Activated T-cell treated with anti-CD3 and anti-CD28 coated beads, Interleukin-2, amount 50 U/mL, for 1 hour (primary cell): ENCODE measurements at regions not wholly inside any gene's neighbourhood (a gene's known extent, or its start where the extent isn't known, plus 50 kb on each side); places are given as distances from the start of the nearest gene placed in this dataset.
"Not testable (repeated sequence)": the region's sequence is repeated elsewhere in the genome, so short reads cannot be mapped to it uniquely, and the experiment has no call there.

ENCODE experiments used
- DNase-seq: peaks from one replicate; pipeline ENCODE4 v3.0.0-alpha.2; 2020

DNA sequence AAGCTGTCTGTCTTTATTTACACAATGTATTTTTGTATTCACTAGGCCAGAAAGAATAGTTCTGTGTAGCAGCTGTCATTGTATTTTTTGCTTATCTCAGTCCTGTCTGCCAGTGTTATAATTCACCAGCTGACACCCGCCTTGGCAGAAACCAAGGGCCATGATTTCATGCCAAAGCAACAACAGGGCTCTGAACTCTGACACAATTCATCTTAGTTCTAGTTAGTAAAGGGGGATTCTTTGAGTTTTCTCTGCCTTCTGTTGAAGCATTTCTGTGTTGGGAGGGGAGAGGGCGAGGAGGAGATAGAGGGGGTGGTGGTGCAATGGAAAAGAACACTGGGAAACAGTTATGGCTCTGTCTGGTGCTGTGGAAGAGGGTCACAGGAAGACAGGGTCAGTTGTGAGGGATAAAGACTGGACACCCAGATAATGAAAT, 684.6 kb upstream of the MARCKS start:
- DNase-seq: no peak

DNA sequence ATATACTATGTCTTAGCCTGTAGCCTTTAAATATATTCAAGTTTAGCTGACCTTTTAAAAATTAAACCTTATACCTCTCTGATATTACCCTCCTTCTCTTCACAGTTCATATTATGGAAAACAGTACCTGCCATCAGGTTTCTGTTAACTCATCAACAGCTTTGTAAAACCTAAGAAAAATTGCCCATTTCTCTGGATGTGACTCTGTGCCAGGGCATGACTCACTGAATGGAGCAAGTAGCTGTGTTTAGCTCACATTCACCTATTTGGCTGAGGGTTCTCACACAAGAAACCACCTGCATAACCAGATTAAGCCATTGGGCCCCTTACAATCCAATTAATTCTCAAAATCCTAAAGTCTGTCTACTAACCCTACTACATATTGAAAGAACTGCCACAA, 678.8 kb upstream of the MARCKS start:
- no peak for DNase-seq

DNA sequence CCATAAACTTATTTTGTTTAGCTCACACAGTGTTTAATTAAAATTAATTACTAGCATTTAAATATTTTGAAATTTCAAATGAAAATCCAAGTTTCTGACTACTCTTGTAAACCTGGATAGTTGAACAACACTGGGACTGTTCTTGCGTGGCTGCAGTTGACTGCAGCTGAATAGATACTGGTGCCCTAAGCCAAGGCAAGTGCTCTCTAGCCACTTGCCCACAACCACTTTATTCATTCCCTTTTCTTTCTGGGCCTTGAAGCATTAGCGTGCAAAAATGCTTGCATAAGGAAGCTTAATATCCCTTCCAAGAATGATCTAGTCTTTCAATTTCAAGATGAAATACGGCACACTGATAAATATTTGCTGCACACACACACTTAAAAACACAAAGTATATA, 676.0 kb upstream of the MARCKS start:
- DNase-seq: no peak

DNA sequence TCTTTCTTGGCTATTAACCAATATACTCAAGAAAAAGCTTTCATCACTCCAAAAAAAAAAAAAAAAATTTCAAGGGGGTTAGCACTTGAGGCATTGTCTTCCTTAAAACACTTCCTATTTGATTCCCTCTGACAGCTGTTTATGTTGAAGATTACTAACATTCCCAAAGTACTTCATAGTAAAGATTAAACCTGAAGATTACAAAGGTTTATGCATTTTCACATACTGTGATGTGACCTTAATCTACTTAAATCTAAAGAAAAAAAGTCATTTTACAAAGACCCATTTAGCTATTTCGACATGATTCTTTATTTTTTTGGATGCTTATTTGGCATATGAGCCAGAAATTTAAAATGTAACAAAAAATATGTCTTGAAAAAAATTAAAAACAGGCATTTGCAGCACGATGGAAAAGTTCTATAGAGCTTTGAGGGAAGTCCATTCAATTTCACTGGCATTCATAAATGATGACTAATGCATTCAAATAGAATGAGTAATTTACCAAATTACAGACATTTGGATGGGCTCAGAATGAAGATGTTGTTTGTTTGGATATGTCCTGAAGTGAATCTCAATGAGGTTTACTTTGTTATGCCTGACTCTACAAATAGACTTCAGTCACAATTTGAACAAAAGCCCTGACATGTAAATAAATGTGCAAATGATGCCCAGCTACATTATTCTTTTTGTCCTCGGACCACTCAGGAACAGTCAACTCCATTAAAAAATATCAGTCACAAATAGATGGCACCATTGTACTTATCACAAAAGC, 674.6 kb upstream of the MARCKS start:
- no peak for DNase-seq

DNA sequence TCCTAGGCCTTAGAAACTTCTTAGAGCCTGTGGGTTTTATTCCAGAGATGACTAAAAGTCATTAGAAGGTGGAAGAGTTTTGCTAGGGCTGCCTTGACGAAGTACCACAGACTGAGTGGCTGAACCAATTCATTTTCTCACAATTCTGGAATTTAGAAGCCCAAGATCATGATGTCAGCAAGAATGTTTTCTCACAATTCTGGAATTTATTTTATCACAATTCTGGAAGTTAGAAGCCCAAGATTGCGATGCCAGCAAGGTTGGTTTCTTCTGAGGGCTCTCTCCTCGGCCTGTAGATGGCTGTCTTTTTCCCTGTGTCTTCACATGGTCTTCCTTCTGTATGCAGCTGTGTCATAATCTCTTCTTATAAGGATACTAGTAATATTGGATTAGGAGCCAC, 672.9 kb upstream of the MARCKS start:
- no peak for DNase-seq

DNA sequence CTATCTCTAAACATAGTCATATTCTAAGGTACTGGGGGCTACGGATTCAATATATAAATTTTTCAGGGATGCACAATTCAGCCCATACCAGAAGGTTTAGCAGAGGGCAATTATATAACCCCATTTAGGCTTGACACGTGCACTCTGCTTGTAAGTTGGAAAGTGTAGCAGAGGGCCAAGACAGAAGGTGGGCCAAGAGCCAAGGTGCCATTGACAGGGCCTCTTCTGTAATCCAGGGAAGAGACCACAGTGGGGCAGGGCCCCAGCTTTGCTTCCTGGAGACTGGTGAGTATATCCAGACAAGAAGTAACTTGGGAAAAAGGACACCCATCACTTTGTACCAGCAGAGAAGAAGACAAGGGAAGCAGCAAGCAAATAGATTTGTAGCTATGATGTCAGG, 672.4 kb upstream of the MARCKS start:
- no peak for DNase-seq

DNA sequence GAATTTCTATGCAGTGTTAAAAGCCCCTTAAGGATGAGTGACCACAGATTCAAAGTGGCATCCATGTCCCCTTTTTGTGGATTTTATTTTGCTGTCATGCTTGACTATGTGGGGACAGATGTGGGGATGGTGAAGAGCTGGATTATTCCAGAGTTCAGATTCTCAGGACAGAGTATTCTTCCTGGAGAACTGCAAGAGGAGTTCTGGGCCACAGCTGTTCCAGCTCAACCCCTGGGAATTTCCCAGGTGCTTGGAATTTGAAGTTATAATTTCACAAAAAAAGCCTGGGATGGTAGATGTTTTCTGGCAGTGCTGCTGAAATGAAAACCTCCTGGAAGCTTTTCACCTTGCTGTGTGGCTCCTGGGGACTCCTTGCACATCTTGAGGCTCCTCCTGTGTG, 671.8 kb upstream of the MARCKS start:
- DNase-seq: no peak

DNA sequence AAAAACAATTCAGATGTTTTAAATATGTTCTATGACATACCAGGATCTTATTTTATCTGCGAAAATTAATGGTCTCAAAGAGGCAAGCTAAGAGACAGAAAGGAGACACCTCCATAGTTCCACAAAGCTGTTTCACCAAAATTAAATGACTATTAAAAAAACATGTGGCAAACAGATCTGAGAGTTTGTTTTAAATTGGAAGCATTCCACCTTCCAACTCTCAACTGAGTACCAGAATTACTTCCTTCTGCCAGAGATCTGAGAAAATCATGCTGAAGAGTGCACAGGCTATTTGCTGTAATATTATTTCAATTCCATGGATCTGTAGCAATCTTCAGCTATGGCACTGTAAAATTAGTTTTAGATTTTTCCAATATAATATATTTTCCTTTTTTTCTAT, 669.5 kb upstream of the MARCKS start:
- no peak for DNase-seq

DNA sequence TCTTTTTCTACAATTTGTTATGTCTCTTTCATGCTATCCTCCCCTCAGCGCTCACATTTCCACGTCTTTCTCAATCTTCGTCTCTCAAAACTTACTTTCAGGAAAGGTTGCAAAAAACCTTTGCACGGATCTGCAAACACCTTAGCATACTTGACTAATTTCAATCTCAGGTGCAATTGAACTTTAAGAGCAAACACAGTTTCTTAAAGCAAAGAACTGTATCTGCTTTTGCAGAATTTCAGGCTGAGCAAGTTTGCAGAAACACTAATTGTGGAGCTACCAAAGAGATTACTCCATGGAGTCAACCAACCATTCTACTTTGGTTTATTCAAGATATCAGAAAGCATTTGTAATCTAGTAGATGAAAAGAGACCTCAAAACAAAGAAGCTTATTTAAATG, 668.2 kb upstream of the MARCKS start:
- no peak for DNase-seq

DNA sequence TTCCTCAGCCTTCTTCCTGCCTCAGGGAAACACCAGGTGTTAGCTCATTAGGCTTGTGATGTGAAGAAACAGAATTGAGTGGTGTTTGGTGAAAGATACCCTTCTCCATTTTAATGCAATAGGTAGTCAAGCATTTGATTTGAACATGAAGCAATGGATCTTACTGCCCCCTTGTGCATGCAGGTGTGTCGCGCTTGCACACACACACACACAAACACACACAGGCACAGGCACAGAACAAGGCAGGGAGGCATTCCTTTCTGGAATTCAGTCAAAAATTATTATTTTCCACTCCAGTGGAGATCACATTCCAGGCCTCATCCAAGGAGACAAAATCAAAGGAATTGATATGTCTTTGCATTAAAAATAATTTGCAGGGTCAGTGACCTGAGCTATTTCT, 667.0 kb upstream of the MARCKS start:
- DNase-seq: no peak

DNA sequence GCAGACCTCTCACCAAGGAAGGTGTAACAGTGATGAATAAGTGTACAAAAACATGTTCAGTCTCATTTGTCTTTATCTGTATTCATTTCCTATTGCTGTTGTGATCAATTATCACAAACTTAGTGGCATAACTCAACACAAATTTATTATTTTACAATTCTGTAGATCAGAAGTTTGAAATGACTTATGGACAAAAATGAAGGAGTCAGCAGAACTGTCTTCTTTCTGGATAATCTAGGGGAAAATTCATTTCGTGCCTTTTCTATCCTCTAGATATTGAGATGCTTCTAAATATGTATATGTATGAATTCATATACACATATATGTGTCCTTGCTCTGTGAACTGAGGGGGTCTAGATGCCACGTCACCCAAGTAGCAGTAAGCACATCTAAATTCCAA, 663.1 kb upstream of the MARCKS start:
- DNase-seq: no peak

DNA sequence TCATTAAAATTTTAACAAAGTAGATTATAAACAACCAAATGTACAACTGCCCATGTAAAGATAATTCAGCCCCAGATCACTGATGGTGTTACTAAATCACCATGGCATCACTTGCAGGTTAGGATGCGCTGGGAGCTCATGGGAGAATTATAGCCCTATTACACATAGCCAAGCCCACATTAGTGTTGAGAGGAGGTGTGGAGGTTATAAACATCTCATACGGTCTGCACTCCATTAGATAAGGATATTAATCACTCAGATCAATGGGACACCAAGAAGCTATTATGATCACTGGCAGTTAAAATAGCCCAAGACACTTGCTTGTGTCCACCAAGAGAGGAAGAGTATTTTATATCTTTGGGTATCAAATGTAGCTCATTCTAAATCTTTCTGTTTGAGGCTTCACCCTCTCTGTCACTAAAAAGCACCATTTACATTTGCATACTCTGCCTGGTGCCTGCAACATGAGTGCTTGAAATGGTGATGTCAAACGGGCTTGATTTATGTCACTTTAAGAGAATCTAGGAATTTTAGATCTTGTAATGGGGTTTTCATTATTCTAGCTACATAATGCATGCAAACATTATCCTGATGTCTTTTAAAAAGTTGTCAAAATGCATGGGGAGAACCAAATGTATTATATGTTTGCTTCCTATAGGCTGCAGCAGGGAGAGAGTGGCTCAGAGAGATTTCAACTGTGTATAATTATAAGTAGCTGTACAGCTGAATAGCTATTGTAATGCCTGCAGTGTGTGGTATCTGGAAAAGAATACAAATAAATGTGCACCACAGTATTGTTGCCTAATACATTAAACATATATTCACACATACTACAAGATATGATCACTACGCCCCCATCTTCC, 654.1 kb upstream of the MARCKS start:
- DNase-seq: no peak

DNA sequence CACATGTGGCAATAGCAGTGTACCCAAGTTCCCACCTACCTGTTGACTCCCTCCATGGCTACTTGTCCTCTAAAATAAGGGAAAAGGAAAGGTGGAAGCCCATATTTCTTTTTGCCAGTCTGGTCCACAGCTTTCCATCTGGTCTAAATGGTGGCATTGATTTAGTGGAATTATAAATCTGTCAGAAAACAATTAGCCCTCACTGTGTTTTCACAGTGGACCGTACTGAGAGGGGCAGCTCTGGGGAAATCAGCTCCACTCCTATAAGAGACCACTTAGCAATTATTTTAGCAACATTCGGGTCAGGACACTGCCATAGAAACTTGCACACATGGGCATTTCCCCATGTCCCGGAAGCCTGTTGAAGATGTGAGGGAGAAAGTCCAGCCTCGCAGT, 653.4 kb upstream of the MARCKS start:
- DNase-seq: no peak

DNA sequence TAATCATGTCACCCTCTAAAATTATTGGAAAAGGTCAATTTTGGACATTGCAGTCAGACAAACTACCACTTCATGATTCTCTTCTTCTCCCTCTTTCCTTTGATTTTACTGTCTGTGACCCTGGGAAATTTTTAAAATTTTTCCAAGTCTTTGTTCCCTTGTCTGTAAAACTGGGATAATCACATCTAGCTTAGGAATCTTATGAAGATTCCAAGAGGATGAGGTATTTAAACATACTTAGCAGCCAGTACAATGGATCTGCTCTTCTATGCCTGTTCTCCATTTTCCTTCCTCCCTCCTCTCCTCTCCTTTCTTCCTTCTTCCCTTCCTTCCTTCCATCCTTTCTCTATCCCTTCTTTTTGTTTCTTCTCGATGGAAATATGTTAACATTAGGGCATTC, 651.6 kb upstream of the MARCKS start:
- no peak for DNase-seq

DNA sequence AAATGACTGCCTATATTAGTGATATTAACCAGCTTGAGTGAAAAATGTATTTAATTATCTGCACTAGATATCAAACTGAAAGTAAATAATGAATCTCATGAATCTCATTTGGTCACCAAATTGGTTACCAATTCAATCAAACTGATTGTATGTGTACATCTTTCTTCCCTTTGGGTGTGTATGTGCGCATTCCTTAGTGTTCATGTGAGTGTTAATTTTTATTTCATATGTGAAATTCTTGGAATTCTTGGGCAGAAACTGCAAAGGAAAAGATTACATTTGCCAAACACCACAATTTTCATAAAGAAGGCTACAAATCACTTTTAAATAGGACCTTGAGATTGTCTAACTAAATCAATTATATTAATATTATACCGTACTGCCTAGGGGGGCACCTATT, 648.4 kb upstream of the MARCKS start:
- no peak for DNase-seq

DNA sequence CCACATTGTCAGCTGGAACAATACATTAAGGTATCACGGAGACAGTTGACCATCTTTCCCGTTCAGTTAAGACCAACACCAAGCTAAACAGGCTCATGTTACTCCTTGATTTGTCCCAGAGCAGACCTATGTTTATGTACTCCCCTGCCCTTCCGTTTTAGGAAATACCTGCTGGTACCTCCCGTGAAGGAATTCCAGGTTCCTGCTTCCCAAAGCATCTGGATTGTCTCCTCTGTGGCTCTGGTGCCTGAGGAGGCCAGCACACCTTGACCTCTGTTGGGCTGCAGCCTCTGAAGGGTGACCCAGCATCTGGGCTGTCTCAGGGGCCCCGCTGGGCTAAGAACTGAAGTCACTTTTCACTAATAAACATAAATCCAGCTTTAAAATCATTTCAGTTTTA, 647.8 kb upstream of the MARCKS start:
- DNase-seq: no peak

DNA sequence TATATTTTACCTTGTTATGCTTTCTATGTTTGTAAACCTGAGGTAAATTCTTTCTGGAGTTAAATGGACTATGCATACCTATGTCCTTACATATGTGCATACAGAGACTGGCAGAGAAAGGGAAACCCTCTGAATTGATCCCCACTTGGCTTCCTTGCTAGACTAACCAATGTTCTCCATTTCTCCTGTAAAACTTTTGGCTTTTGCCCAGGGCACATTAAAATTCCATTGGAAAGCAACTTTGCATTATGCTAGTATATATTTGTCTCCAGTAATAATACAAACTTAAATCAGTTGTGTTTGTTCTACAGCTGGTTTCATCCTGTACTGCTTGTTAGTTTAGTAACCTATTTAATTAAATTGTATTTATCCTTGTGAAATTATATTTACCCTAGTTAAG, 646.0 kb upstream of the MARCKS start:
- DNase-seq: no peak

DNA sequence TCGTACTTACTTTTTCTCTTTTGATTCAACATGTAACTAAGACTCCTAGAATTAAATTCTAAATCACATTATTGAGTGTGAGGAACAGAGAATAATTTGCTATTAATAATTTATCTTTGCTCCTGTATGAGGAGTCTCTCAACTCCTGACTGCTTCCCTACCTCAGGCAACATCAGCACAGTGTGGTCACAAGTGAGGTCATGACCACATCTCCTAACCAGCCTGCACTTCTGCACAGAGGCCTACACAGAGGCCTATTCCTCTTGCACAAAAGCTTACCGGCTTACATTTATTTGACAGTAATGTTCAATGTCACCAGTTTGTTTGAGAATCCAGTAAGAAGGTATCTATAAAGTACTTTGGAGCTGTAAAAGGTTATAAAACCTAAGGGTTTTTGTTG, 637.4 kb upstream of the MARCKS start:
- DNase-seq: no peak

DNA sequence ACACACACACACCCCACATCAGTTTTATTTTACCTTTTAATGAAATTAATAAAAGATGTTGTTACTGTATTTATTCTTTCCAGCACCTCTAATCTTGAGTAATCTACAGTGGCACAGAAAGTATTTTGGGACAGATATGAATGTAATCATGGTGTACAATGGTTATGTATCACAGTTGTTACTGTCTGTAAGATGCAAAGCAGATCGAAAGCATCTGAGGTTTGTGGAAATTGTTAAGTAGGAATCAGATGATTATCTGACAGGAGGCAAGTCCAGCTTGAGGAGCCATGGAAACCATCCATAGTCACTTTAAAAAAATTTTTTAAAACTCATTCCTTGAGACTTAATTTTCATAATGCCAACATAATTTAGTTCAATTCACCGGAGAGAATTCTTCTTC, 636.3 kb upstream of the MARCKS start:
- no peak for DNase-seq

DNA sequence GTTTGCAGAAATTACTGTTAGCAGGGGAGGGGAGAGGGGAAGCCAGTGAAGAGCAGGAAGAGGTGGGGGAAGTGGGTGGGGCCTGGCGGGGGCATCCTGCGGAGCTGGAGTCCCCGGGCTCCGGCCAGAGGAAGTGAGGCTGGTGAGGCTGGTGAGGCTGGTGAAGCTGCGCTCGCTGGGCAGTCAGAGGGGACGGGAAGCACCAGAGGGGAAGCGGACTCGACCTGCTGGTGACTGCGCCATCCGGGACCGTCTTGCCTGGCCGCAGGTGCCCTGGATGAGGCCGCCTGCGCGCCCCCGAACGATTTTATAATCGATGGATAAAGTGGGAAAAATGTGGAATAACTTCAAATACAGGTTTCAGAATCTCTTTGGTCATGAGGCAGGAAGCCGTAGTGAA, 635.3 kb upstream of the MARCKS start:
- no peak for DNase-seq

DNA sequence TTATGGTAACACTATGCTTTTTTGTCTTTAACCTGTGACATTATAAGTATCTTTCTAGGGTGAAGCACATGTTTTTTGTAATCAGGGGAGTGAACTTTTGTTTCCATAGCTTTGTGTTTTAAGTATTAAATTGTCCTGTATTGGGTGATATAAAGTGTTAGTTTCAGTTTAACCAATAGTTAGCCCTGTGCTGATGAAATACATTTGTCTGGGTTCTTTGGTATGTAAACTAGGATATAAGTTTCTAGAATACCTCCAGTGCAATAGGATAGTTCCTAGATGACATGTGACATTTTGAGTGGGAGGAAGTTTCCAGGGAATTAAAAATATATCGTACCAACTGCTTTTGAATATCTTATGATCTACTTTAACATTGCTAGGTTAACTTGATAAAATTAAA, 611.0 kb upstream of the MARCKS start:
- no peak for DNase-seq

DNA sequence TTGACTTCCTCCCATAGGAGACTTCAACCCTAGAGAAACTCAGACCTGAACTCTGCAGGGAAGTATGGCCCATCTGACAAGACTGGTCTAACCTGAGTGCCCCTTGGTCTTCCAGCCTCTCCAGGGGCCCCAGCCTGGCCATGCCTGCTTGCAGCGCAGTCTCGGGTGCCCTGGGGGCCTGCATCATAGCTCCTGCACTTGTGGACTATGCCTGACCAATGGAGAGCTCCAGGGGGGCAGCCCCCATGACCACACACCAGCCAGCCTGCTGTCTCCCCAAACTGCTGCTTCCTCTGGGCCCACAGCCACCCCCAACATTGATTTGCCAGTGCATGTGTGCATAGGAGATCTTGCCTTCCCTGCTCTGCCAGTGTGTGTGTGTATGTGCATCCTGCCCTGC, 608.6 kb upstream of the MARCKS start:
- DNase-seq: no peak

DNA sequence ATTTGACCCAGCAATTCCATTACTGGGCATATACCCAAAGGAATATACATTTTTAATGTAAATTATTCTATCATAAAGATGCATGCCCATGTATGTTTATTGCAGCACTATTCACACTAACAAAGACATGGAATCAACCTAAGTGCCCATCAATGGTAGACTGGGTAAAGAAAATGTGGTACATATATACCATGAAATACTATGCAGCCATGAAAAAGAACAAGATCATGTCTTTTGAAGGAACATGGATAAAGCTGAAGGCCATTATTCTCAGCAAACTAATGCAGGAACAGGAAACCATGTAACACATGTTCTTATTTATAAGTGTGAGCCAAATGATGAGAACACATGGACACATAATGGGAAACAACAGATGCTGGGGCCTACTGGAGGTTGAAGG, 603.0 kb upstream of the MARCKS start:
- not testable (repeated sequence) for DNase-seq

DNA sequence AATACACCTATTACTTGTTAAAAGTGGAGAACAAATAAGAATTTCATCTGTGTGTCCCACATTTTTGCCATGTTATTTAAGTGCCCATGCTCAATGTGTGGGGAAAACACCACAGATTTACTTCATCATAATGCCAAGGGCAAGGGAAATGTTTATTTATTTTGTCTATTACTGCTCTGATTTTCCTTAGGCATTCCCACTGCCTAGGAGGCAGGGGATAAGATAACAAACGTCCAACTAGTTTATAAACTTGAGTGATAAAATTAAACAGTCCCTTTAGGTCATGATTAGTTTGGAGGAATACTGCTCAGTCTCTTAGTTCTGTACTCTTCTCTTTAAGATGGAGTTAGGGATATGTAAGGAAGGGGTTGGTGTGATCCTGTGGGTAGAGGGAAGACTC, 598.4 kb upstream of the MARCKS start:
- no peak for DNase-seq

DNA sequence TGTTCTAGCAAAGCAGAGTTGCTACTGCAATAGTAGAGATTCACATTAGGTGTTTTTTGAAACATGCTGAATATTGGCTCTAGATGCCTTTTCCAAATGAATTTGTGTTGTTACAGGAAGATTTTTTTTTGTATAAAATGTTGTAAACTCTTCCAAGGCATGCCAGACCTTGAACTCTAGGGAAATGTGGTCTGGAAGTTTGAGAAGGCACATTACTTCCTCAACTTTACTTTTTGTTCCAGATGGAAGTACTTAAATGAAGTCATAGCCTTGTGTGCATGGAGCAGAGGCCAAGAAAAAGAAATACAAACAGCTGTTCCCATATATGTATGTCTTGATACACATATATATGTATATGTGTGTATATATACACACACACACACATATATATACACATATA, 585.7 kb upstream of the MARCKS start:
- DNase-seq: no peak
